Gastroesophageal sphincter (tissue), 3 donors: ENCODE measurements at regions not wholly inside any gene's neighbourhood (a gene's known extent, or its start where the extent isn't known, plus 50 kb on each side); places are given as distances from the start of the nearest gene placed in this dataset.

Experiments used
- EP300 ChIP-seq: sonication (generic); formaldehyde crosslinking; IDR thresholded peaks from one replicate; pipeline ENCODE4 v1.6.1; 2017; ENCODE audit warnings: antibody characterized with exemption, mild to moderate bottlenecking
- POLR2A ChIP-seq, 2 donors: fragments of 450-650 bp; IDR thresholded peaks; one replicate each; pipeline ENCODE4 v1.6.1; 2017; ENCODE audit warnings: antibody characterized with exemption in 2 of 2, mild to moderate bottlenecking in 2 of 2, moderate library complexity in 1 of 2
- POLR2AphosphoS5 ChIP-seq: sonication (generic); formaldehyde crosslinking; IDR thresholded peaks from one replicate; pipeline ENCODE4 v1.6.1; 2017; ENCODE audit warnings: antibody characterized with exemption
- TF ChIP-seq, protein P1 (sequence below), 4 experiments: fragments of 200-600 bp in 2 of 4; fragments of 450-650 bp in 2 of 4; sonication (generic) in 1 of 4; IDR thresholded peaks; one replicate each; pipeline ENCODE4 v1.5.1; 2017 to 2019; ENCODE audit warnings: antibody characterized with exemption in 4 of 4, mild to moderate bottlenecking in 2 of 4, moderate library complexity in 2 of 4

DNA sequence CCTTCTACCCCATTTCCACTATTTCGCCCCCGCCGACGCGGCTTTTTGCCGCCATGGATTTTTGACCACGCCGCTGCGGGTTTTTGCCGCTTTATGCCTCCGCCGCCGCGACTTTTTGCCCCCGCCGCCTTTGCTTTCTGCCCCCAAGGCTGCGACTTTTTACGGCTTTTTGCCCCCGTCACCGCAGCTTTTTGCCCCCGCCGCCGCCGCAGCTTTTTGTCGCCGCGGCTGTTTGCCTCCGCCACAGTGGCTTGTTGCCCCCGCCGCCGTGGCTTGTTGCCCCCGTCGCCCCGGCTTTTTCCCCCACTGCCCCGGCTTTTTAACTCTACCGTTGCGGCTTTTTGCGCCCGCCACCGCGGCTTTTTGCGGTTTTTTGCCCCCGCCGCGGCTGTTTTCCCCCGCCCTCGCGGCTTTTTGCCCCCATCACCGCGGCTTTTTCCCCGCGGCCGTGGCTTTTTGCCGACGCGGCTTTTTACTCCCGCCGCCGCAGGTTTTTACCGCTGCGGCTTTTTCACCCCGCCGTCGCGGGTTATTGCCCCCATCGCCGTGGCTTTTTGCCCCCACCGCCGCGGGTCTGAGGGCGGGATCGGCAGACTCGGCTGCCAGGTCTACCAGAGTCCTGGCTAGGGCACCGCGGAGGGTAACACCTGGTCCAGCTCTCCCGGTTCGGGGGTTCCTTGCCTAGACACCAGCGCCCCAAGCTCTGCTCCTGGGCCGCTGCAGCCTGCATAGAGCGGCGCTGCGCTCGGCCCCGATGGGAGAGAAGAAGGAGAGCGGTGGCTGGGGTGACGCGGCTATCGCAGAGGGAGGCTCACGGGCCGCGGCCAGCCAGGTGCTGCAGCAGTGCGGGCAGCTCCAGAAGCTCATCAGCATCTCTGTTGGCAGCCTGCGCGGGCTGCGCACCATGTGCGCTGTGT lies 562.7 kb upstream of the WSB1 start:
- TF ChIP-seq, protein P1, sequence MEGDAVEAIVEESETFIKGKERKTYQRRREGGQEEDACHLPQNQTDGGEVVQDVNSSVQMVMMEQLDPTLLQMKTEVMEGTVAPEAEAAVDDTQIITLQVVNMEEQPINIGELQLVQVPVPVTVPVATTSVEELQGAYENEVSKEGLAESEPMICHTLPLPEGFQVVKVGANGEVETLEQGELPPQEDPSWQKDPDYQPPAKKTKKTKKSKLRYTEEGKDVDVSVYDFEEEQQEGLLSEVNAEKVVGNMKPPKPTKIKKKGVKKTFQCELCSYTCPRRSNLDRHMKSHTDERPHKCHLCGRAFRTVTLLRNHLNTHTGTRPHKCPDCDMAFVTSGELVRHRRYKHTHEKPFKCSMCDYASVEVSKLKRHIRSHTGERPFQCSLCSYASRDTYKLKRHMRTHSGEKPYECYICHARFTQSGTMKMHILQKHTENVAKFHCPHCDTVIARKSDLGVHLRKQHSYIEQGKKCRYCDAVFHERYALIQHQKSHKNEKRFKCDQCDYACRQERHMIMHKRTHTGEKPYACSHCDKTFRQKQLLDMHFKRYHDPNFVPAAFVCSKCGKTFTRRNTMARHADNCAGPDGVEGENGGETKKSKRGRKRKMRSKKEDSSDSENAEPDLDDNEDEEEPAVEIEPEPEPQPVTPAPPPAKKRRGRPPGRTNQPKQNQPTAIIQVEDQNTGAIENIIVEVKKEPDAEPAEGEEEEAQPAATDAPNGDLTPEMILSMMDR (IDR thresholded peaks at IDR 0.05) = no peak
- TF ChIP-seq POLR2A (IDR thresholded peaks at IDR 0.05) = no peak
- TF ChIP-seq POLR2AphosphoS5 = no peak
- no peak for TF ChIP-seq EP300
